PC-3 (cell line): ENCODE measurements at regions not wholly inside any gene's neighbourhood (a gene's known extent, or its start where the extent isn't known, plus 50 kb on each side); places are given as distances from the start of the nearest gene placed in this dataset.

Experiments used
- ATAC-seq: fragments of 200-7000 bp; cut with Tn5 transposase; 2 replicates; pipeline ENCODE4 v1.9.1; 2020; ENCODE audit warnings: mild to moderate bottlenecking, moderate library complexity
- BruUV-seq: library from RNA; stranded (reverse); fragments of 400-500 nt; replicated peaks from 2 replicates; lab custom pipeline; 2021; lab: Mats Ljungman, UMichigan
- CTCF ChIA-PET: fragments of 300-600 bp; sonication (Branson Sonifier 250); formaldehyde crosslinking; loops from one replicate; lab custom pipeline; 2022; ENCODE audit warnings: antibody characterized with exemption; lab: Charles Lee
- POLR2A ChIA-PET: fragments of 300-600 bp; sonication (Branson Sonifier 250); formaldehyde crosslinking; loops from one replicate; lab custom pipeline; 2022; ENCODE audit warnings: antibody characterized with exemption; ENCODE audit not compliant: unreplicated experiment; lab: Charles Lee
- DNase-seq: peaks from one replicate; pipeline ENCODE4 v3.0.0-alpha.2; 2015
- H2AFZ ChIP-seq: fragments of 300-600 bp; sonication (generic); 2 replicates; pipeline ENCODE4 v1.6.0; 2016; ENCODE audit warnings: antibody characterized with exemption, low read length
- H3F3A ChIP-seq: fragments of 300-600 bp; sonication (generic); one replicate; pipeline ENCODE4 v1.6.0; 2017; ENCODE audit warnings: antibody characterized with exemption, low read length, control low read depth, mild to moderate bottlenecking; ENCODE audit not compliant: unreplicated experiment
- H3K27ac ChIP-seq: fragments of 300-600 bp; sonication (generic); 2 replicates; pipeline ENCODE4 v1.5.1; 2016; ENCODE audit warnings: mild to moderate bottlenecking, low read length
- H3K27me3 ChIP-seq: fragments of 300-600 bp; sonication (generic); 2 replicates; pipeline ENCODE4 v1.6.1; 2016; ENCODE audit warnings: low read length, mixed read lengths
- H3K36me3 ChIP-seq: fragments of 300-600 bp; sonication (generic); 2 replicates; pipeline ENCODE4 v1.6.1; 2016; ENCODE audit warnings: low read depth, mixed run types, low read length, mixed read lengths
- H3K4me1 ChIP-seq: fragments of 300-600 bp; sonication (generic); 2 replicates; pipeline ENCODE4 v1.5.1; 2016; ENCODE audit warnings: low read length; ENCODE audit not compliant: insufficient read depth
- H3K4me2 ChIP-seq: fragments of 300-600 bp; sonication (generic); 2 replicates; pipeline ENCODE4 v1.6.0; 2016; ENCODE audit warnings: low read length
- H3K4me3 ChIP-seq: fragments of 300-600 bp; sonication (generic); 2 replicates; pipeline ENCODE4 v1.5.1; 2016; ENCODE audit warnings: mild to moderate bottlenecking, low read length, mixed read lengths
- H3K79me2 ChIP-seq: fragments of 300-600 bp; sonication (generic); 2 replicates; pipeline ENCODE4 v1.6.1; 2017; ENCODE audit warnings: low read length, mixed read lengths
- H3K9ac ChIP-seq: fragments of 300-600 bp; sonication (generic); 2 replicates; pipeline ENCODE4 v1.6.0; 2016; ENCODE audit warnings: mild to moderate bottlenecking, low read length
- H3K9me2 ChIP-seq: fragments of 300-600 bp; sonication (generic); replicated peaks from 2 replicates; pipeline ENCODE4 v1.6.1; 2016; ENCODE audit warnings: mixed run types, low read length, mixed read lengths
- H3K9me3 ChIP-seq: fragments of 300-600 bp; sonication (generic); 2 replicates; pipeline ENCODE4 v1.6.1; 2016; ENCODE audit warnings: low read length, mixed read lengths
- H4K20me1 ChIP-seq: fragments of 300-600 bp; sonication (generic); 2 replicates; pipeline ENCODE4 v1.6.1; 2016; ENCODE audit warnings: low read length, mixed read lengths
- CTCF ChIP-seq: fragments of 300-600 bp; sonication (generic); conservative IDR thresholded peaks from 2 replicates; pipeline ENCODE4 v1.5.1; 2017; ENCODE audit warnings: antibody characterized with exemption, low read depth, mild to moderate bottlenecking, low read length
- EZH2 ChIP-seq: fragments of 300-600 bp; sonication (generic); IDR thresholded peaks from one replicate; pipeline ENCODE4 v1.6.1; 2017; ENCODE audit warnings: antibody characterized with exemption, mild to moderate bottlenecking, low read length; ENCODE audit not compliant: unreplicated experiment
- EZH2phosphoT487 ChIP-seq: fragments of 300-600 bp; sonication (generic); IDR thresholded peaks from 2 replicates; pipeline ENCODE4 v1.6.1; 2018; ENCODE audit warnings: mild to moderate bottlenecking, antibody characterized with exemption, low read length, borderline replicate concordance
- intact Hi-C: fragments of 100-400 bp; cut with micrococcal nuclease; formaldehyde crosslinking; loops from 2 replicates; pipeline ENCODE4 v1.9.0; 2023

- no peaks in the 10 kb centered on the region for H4K20me1 ChIP-seq
- ATAC-seq (no peak), DNase-seq (no peak)
- no peak overlapping the region for H3K9ac ChIP-seq
- peaks cover 68% of the 10 kb centered on the region for H3K27me3 ChIP-seq
- BruUV-seq: no TSS peak
- no peak overlapping the region for H3K27ac ChIP-seq
- no peak overlapping the region for H3K4me2 ChIP-seq
- TF ChIP-seq EZH2: no peak
- no peak for TF ChIP-seq CTCF
- no peak for TF ChIP-seq EZH2phosphoT487
- H3K4me3 ChIP-seq: no peak overlapping the region
- H3K9me2 ChIP-seq: no peaks in the 10 kb centered on the region
- intact Hi-C loops: no loop called here
- H3K9me3 ChIP-seq: no peaks in the 10 kb centered on the region
- no peaks in the 10 kb centered on the region for H3K79me2 ChIP-seq
- no peaks in the 10 kb centered on the region for H3F3A ChIP-seq
- no peak overlapping the region for H2AFZ ChIP-seq
- no peaks in the 10 kb centered on the region for H3K36me3 ChIP-seq
- no peaks in the 10 kb centered on the region for H3K4me1 ChIP-seq
- CTCF ChIA-PET: no interaction called here
- POLR2A ChIA-PET: no interaction called here
These were observed 87.7 kb upstream of the C1orf174 start for GRCh38 chr1:3987669-3988235.

GRCh38 chr1:3988431-3988830 is 88.4 kb upstream of the C1orf174 start:
- ChIA-PET CTCF (no interaction called here), POLR2A (no interaction called here)
- H3K9ac ChIP-seq: no peak overlapping the region
- no peaks in the 10 kb centered on the region for H3F3A ChIP-seq
- no peaks in the 10 kb centered on the region for H3K9me2 ChIP-seq
- no peaks in the 10 kb centered on the region for H3K36me3 ChIP-seq
- no peak for TF ChIP-seq EZH2phosphoT487
- TF ChIP-seq CTCF: no peak
- TF ChIP-seq EZH2: no peak
- H3K4me1 ChIP-seq: no peaks in the 10 kb centered on the region
- no peaks in the 10 kb centered on the region for H4K20me1 ChIP-seq
- BruUV-seq: no TSS peak
- no peak overlapping the region for H3K4me2 ChIP-seq
- DNase-seq: no peak
- H3K9me3 ChIP-seq: no peaks in the 10 kb centered on the region
- peaks cover 68% of the 10 kb centered on the region for H3K27me3 ChIP-seq
- ATAC-seq: no peak
- H3K27ac ChIP-seq: no peak overlapping the region
- intact Hi-C loops: no loop called here
- no peak overlapping the region for H3K4me3 ChIP-seq
- no peaks in the 10 kb centered on the region for H3K79me2 ChIP-seq
- H2AFZ ChIP-seq: no peak overlapping the region

DNA sequence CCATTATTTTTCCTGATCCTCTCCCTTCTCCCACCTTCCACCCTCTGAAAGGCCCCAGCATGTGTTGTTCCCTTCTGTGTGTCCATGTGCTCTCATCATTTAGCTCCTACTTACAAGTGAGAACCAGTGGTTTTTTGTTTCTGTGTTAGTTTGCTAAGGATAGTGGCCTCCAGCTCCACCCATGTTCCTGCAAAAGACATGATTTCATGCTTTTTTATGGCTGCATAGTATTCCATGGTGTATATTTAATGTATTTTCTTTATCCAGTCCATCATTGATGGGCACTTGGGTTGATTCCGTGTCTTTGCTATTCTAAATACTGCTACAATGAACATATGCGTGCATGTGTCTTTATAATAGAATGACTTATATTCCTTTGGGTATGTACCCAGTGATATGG is 89.4 kb upstream of the C1orf174 start:
- Histone ChIP-seq H3K79me2 (no peaks in the 10 kb centered on the region), H3K27me3 (peaks cover 68% of the 10 kb centered on the region), H2AFZ (no peak overlapping the region), H3K9ac (no peak overlapping the region), H3K9me2 (no peaks in the 10 kb centered on the region), H3K27ac (no peak overlapping the region), H3K9me3 (no peaks in the 10 kb centered on the region), H3F3A (no peaks in the 10 kb centered on the region), H3K4me3 (no peak overlapping the region), H3K4me1 (no peaks in the 10 kb centered on the region), H3K36me3 (no peaks in the 10 kb centered on the region), H3K4me2 (no peak overlapping the region), H4K20me1 (no peaks in the 10 kb centered on the region)
- intact Hi-C loops: no loop called here
- ChIA-PET CTCF (no interaction called here), POLR2A (interaction anchor here (0.5 kb wide), 1 partner anchor 80 kb away, joined by 3 read pairs; no protein-coding TSS in a partner anchor)
- DNase-seq (no peak), ATAC-seq (no peak)
- no TSS peak for BruUV-seq
- TF ChIP-seq CTCF (no peak), EZH2 (no peak), EZH2phosphoT487 (no peak)
